ENCODE measurements at regions not wholly inside any gene's neighbourhood (a gene's known extent, or its start where the extent isn't known, plus 50 kb on each side); places are given as distances from the start of the nearest gene placed in this dataset.

DNA sequence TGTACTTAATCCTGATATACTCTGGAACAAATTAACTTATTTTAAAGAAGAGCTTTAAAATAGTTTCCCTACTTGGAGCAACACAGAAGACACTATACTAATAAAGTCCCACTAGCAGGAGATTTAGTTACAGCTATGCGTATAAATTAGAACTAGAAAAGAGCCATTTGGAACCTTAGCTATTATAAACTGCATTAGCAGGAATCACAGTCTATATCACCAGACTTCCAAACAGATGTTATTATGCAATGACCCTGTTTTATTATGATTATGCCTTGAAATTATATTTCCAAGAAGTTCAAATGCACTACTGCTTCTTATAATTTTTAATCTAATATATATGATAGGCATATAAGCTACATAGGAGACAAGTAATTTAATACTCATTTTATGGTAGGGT is 95.5 kb upstream of the WDR44 start (continued):
- no peak for TF ChIP-seq ZNF462 (CRISPR knock-in tag; IDR thresholded peaks at IDR 0.05)
- TF ChIP-seq CREB1 (CRISPR knock-in tag; IDR thresholded peaks at IDR 0.05; ENCODE audit: low read depth): no peak
- no peak for TF ChIP-seq EZH2 (IDR thresholded peaks at IDR 0.05; ENCODE audit: low read depth, unreplicated experiment)
- TF ChIP-seq, protein P1, sequence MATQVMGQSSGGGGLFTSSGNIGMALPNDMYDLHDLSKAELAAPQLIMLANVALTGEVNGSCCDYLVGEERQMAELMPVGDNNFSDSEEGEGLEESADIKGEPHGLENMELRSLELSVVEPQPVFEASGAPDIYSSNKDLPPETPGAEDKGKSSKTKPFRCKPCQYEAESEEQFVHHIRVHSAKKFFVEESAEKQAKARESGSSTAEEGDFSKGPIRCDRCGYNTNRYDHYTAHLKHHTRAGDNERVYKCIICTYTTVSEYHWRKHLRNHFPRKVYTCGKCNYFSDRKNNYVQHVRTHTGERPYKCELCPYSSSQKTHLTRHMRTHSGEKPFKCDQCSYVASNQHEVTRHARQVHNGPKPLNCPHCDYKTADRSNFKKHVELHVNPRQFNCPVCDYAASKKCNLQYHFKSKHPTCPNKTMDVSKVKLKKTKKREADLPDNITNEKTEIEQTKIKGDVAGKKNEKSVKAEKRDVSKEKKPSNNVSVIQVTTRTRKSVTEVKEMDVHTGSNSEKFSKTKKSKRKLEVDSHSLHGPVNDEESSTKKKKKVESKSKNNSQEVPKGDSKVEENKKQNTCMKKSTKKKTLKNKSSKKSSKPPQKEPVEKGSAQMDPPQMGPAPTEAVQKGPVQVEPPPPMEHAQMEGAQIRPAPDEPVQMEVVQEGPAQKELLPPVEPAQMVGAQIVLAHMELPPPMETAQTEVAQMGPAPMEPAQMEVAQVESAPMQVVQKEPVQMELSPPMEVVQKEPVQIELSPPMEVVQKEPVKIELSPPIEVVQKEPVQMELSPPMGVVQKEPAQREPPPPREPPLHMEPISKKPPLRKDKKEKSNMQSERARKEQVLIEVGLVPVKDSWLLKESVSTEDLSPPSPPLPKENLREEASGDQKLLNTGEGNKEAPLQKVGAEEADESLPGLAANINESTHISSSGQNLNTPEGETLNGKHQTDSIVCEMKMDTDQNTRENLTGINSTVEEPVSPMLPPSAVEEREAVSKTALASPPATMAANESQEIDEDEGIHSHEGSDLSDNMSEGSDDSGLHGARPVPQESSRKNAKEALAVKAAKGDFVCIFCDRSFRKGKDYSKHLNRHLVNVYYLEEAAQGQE (IDR thresholded peaks at IDR 0.05; ENCODE audit: unreplicated experiment): no peak

DNA sequence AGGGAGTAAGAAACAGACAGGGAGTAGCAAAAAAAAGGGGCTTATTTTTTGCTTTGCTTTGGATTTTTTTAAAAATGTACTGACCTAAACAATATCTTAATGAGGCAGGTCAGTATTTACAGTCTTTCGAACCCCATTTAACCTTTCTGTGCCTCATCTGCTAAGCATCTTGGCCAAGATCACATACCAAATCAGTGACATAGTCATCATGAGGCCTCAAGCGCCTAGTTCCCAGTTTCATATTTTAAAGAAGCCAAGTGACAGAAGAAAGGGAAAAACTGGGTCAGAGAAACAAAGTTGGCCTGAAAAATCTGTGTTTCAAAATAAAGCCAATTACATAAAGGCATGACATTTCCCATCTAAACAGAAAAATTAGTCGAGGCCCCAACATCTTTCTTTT is 94.6 kb upstream of the WDR44 start:
- no peak overlapping the region for H3K27ac Mint-ChIP-seq
- H3K36me3 Mint-ChIP-seq (ENCODE audit: low read depth): no peaks in the 10 kb centered on the region
- H3K27me3 ChIP-seq (ENCODE audit: insufficient read depth): no peaks in the 10 kb centered on the region
- no peaks in the 10 kb centered on the region for H3F3A ChIP-seq (replicated peaks; ENCODE audit: low read depth)
- no peaks in the 10 kb centered on the region for H3K9me2 ChIP-seq (ENCODE audit: insufficient read depth)
- ATAC-seq: no peak
- no peaks in the 10 kb centered on the region for H3K9me3 Mint-ChIP-seq
- no peaks in the 10 kb centered on the region for H3K79me2 ChIP-seq (replicated peaks; ENCODE audit: insufficient read depth)
- no peak overlapping the region for H3K4me3 Mint-ChIP-seq
- peaks cover 3% of the 10 kb centered on the region for H3K27me3 Mint-ChIP-seq (ENCODE audit: insufficient read depth, low read depth, poor library complexity)
- no peak overlapping the region for H2AFZ ChIP-seq
- no peaks in the 10 kb centered on the region for H3K4me1 Mint-ChIP-seq
- no peaks in the 10 kb centered on the region for H4K20me1 ChIP-seq (replicated peaks; ENCODE audit: insufficient read depth)
- no peak overlapping the region for H3K4me3 ChIP-seq
- H3K27ac ChIP-seq (ENCODE audit: low read depth): no peak overlapping the region
- no peaks in the 10 kb centered on the region for H3K4me1 ChIP-seq (ENCODE audit: insufficient read depth)
- no peaks in the 10 kb centered on the region for H3K36me3 ChIP-seq (ENCODE audit: insufficient read depth)
- DNase-seq (ENCODE audit: low spot score): no peak
- no peak overlapping the region for H3K4me2 ChIP-seq
- no peak for TF ChIP-seq STAT1 (IDR thresholded peaks at IDR 0.05; ENCODE audit: unreplicated experiment)
- TF ChIP-seq EZH2 (IDR thresholded peaks at IDR 0.05; ENCODE audit: low read depth, unreplicated experiment): no peak
- TF ChIP-seq ZNF331 (CRISPR knock-in tag; IDR thresholded peaks at IDR 0.05; ENCODE audit: low read depth): no peak
- TF ChIP-seq, protein P1 (IDR thresholded peaks at IDR 0.05; ENCODE audit: unreplicated experiment): no peak
- TF ChIP-seq ZNF114 (CRISPR knock-in tag; IDR thresholded peaks at IDR 0.05): no peak
- no peak for TF ChIP-seq ETS1 (IDR thresholded peaks at IDR 0.05)
- TF ChIP-seq POLR2AphosphoS5 (IDR thresholded peaks at IDR 0.05; ENCODE audit: low read depth): no peak

Measured in GM23338 (cell line).